Neural crest cell (in vitro differentiated cells): ENCODE measurements at regions not wholly inside any gene's neighbourhood (a gene's known extent, or its start where the extent isn't known, plus 50 kb on each side); places are given as distances from the start of the nearest gene placed in this dataset.

Source experiments
- DNase-seq: peaks from one replicate; pipeline ENCODE4 v3.0.0; 2021; ENCODE audit warnings: low read depth, mixed read lengths, low spot score
- H3K27ac Mint-ChIP-seq: one replicate; pipeline ENCODE4 v1.8.0; 2021; ENCODE audit warnings: mild to moderate bottlenecking, mixed read lengths; ENCODE audit not compliant: unreplicated experiment
- H3K27me3 Mint-ChIP-seq: 2 replicates; pipeline ENCODE4 v1.8.0; 2021; ENCODE audit warnings: low read depth, mild to moderate bottlenecking, mixed read lengths
- H3K36me3 Mint-ChIP-seq: 2 replicates; pipeline ENCODE4 v1.8.0; 2021; ENCODE audit warnings: low read depth, mild to moderate bottlenecking, mixed read lengths
- H3K4me1 Mint-ChIP-seq: 2 replicates; pipeline ENCODE4 v1.8.0; 2021; ENCODE audit warnings: mixed read lengths
- H3K4me3 Mint-ChIP-seq: one replicate; pipeline ENCODE4 v1.8.0; 2021; ENCODE audit warnings: mild to moderate bottlenecking, mixed read lengths
- H3K9me3 Mint-ChIP-seq: 2 replicates; pipeline ENCODE4 v1.8.0; 2021; ENCODE audit warnings: mixed read lengths
- CTCF ChIP-seq: fragments of 200-600 bp; sonication (generic); conservative IDR thresholded peaks from 2 replicates; pipeline ENCODE4 v1.5.0; 2021; ENCODE audit warnings: antibody characterized with exemption, mild to moderate bottlenecking

GRCh38 chr1:87219626-87220025 lies 109.1 kb upstream of the LMO4 start:
- Mint-ChIP-seq H3K27me3 (no peaks in the 10 kb centered on the region), H3K4me1 (peaks cover 3% of the 10 kb centered on the region), H3K9me3 (peaks cover 15% of the 10 kb centered on the region), H3K4me3 (no peak overlapping the region), H3K27ac (peak overlapping the region; percentile 68), H3K36me3 (peaks cover 9% of the 10 kb centered on the region)
- no peak for DNase-seq
- no peak for TF ChIP-seq CTCF

GRCh38 chr1:87220993-87221392 lies 107.7 kb upstream of the LMO4 start:
- Mint-ChIP-seq H3K27me3 (no peaks in the 10 kb centered on the region), H3K9me3 (peaks cover 8% of the 10 kb centered on the region), H3K36me3 (peaks cover 5% of the 10 kb centered on the region), H3K27ac (no peak overlapping the region), H3K4me3 (no peak overlapping the region), H3K4me1 (peaks cover 9% of the 10 kb centered on the region)
- no peak for DNase-seq
- TF ChIP-seq CTCF = no peak

- H3K27ac Mint-ChIP-seq = no peak overlapping the region
- DNase-seq = no peak
- peaks cover 20% of the 10 kb centered on the region for H3K4me1 Mint-ChIP-seq
- H3K36me3 Mint-ChIP-seq = no peaks in the 10 kb centered on the region
- H3K9me3 Mint-ChIP-seq = peaks cover 6% of the 10 kb centered on the region
- no peak for TF ChIP-seq CTCF
- H3K27me3 Mint-ChIP-seq = no peaks in the 10 kb centered on the region
- no peak overlapping the region for H3K4me3 Mint-ChIP-seq
Measured at GRCh38 chr1:87224201-87224600, 104.5 kb upstream of the LMO4 start.

GRCh38 chr1:87225171-87225570 lies 103.5 kb upstream of the LMO4 start:
- Mint-ChIP-seq H3K4me1 (peaks cover 20% of the 10 kb centered on the region), H3K27me3 (no peaks in the 10 kb centered on the region)

GRCh38 chr1:87226341-87226760 lies 102.3 kb upstream of the LMO4 start:
- DNase-seq = no peak

More at GRCh38 chr1:87225171-87225570, 103.5 kb upstream of the LMO4 start:
- DNase-seq = no peak
- Mint-ChIP-seq H3K4me3 (no peak overlapping the region), H3K27ac (no peak overlapping the region), H3K9me3 (peaks cover 6% of the 10 kb centered on the region), H3K36me3 (no peaks in the 10 kb centered on the region)
- TF ChIP-seq CTCF = no peak

More at GRCh38 chr1:87226341-87226760, 102.3 kb upstream of the LMO4 start:
- Mint-ChIP-seq H3K27me3 (no peaks in the 10 kb centered on the region), H3K4me1 (peaks cover 20% of the 10 kb centered on the region), H3K9me3 (peaks cover 6% of the 10 kb centered on the region), H3K27ac (peak overlapping the region; percentile 68), H3K36me3 (no peaks in the 10 kb centered on the region), H3K4me3 (no peak overlapping the region)
- TF ChIP-seq CTCF = no peak
